ENCODE measurements at regions not wholly inside any gene's neighbourhood (a gene's known extent, or its start where the extent isn't known, plus 50 kb on each side); places are given as distances from the start of the nearest gene placed in this dataset.

GRCh38 chr2:13537771-13538349, 821.1 kb downstream of the TRIB2 start:
- no peak for DNase-seq (ENCODE audit: low spot score)

GRCh38 chr2:13539296-13539695, 822.6 kb downstream of the TRIB2 start:
- DNase-seq (ENCODE audit: low spot score) = no peak

- DNase-seq (ENCODE audit: low spot score) = no peak
Observed at GRCh38 chr2:13542061-13542460, 825.3 kb downstream of the TRIB2 start.

GRCh38 chr2:13542642-13543041, 825.9 kb downstream of the TRIB2 start:
- DNase-seq (ENCODE audit: low spot score) = no peak

- no peak for DNase-seq (ENCODE audit: low spot score)
Observed at GRCh38 chr2:13543550-13543949, 826.8 kb downstream of the TRIB2 start.

- no peak for DNase-seq (ENCODE audit: low spot score)
Observed at GRCh38 chr2:13545320-13545719, 828.6 kb downstream of the TRIB2 start.

GRCh38 chr2:13546131-13546530, 829.4 kb downstream of the TRIB2 start:
- DNase-seq (ENCODE audit: low spot score) = no peak

GRCh38 chr2:13550285-13551231, 833.8 kb downstream of the TRIB2 start:
- DNase-seq (ENCODE audit: low spot score) = no peak

GRCh38 chr2:13558368-13558767, 841.6 kb downstream of the TRIB2 start:
- DNase-seq (ENCODE audit: low spot score) = no peak

- no peak for DNase-seq (ENCODE audit: low spot score)
Observed at GRCh38 chr2:13560322-13560721, 843.6 kb downstream of the TRIB2 start.

GRCh38 chr2:13572466-13572865, 855.7 kb downstream of the TRIB2 start:
- no peak for DNase-seq (ENCODE audit: low spot score)

GRCh38 chr2:13574831-13575230, 858.1 kb downstream of the TRIB2 start:
- DNase-seq (ENCODE audit: low spot score) = no peak

- DNase-seq (ENCODE audit: low spot score) = no peak
Observed at GRCh38 chr2:13576406-13577036, 859.8 kb downstream of the TRIB2 start.

- no peak for DNase-seq (ENCODE audit: low spot score)
Observed at GRCh38 chr2:13578547-13578946, 861.8 kb downstream of the TRIB2 start.

GRCh38 chr2:13581471-13581870, 864.7 kb downstream of the TRIB2 start:
- no peak for DNase-seq (ENCODE audit: low spot score)

- no peak for DNase-seq (ENCODE audit: low spot score)
Observed at GRCh38 chr2:13583609-13584008, 866.9 kb downstream of the TRIB2 start.

- DNase-seq (ENCODE audit: low spot score) = no peak
Observed at GRCh38 chr2:13584020-13584419, 867.3 kb downstream of the TRIB2 start.

GRCh38 chr2:13585732-13586131, 869.0 kb downstream of the TRIB2 start:
- no peak for DNase-seq (ENCODE audit: low spot score)

- no peak for DNase-seq (ENCODE audit: low spot score)
Observed at GRCh38 chr2:13596233-13596632, 879.5 kb downstream of the TRIB2 start.

GRCh38 chr2:13597176-13597575, 880.4 kb downstream of the TRIB2 start:
- no peak for DNase-seq (ENCODE audit: low spot score)

GRCh38 chr2:13601506-13601905, 884.8 kb downstream of the TRIB2 start:
- DNase-seq (ENCODE audit: low spot score) = no peak

- no peak for DNase-seq (ENCODE audit: low spot score)
Observed at GRCh38 chr2:13604951-13605661, 888.4 kb downstream of the TRIB2 start.
